ENCODE measurements at regions not wholly inside any gene's neighbourhood (a gene's known extent, or its start where the extent isn't known, plus 50 kb on each side); places are given as distances from the start of the nearest gene placed in this dataset.

DNA sequence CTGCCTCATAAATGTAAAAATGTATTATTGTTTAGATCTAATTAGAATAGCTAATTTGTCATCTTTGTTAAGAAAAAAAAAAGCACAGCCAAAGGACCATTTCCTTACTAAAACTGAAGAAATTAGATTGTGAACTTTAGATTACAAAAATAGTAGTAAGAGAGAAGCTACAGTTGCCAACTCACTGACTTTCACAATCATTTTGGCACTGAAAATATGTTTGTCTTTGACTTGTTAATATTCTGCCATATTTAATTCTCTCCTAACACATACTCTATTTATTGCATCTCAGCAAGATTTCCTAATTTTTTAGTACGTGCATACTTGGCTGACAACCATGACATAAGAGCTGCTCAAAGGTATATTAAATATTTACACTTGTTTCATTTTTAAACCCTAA is 297.1 kb downstream of the TUSC1 start:
- TF ChIP-seq, protein P1, sequence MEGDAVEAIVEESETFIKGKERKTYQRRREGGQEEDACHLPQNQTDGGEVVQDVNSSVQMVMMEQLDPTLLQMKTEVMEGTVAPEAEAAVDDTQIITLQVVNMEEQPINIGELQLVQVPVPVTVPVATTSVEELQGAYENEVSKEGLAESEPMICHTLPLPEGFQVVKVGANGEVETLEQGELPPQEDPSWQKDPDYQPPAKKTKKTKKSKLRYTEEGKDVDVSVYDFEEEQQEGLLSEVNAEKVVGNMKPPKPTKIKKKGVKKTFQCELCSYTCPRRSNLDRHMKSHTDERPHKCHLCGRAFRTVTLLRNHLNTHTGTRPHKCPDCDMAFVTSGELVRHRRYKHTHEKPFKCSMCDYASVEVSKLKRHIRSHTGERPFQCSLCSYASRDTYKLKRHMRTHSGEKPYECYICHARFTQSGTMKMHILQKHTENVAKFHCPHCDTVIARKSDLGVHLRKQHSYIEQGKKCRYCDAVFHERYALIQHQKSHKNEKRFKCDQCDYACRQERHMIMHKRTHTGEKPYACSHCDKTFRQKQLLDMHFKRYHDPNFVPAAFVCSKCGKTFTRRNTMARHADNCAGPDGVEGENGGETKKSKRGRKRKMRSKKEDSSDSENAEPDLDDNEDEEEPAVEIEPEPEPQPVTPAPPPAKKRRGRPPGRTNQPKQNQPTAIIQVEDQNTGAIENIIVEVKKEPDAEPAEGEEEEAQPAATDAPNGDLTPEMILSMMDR (IDR thresholded peaks at IDR 0.05): no peak
- DNase-seq (ENCODE audit: low spot score): no peak
- H3K9me3 Mint-ChIP-seq (ENCODE audit: low read depth): no peaks in the 10 kb centered on the region
- H3K4me1 Mint-ChIP-seq (ENCODE audit: low read depth): no peaks in the 10 kb centered on the region
- H3K4me3 Mint-ChIP-seq (ENCODE audit: unreplicated experiment): no peak overlapping the region
- no peaks in the 10 kb centered on the region for H3K36me3 Mint-ChIP-seq (ENCODE audit: low read depth)
- no peak overlapping the region for H3K27ac Mint-ChIP-seq (ENCODE audit: unreplicated experiment)
- peaks cover 3% of the 10 kb centered on the region for H3K27me3 Mint-ChIP-seq (ENCODE audit: low read depth)

DNA sequence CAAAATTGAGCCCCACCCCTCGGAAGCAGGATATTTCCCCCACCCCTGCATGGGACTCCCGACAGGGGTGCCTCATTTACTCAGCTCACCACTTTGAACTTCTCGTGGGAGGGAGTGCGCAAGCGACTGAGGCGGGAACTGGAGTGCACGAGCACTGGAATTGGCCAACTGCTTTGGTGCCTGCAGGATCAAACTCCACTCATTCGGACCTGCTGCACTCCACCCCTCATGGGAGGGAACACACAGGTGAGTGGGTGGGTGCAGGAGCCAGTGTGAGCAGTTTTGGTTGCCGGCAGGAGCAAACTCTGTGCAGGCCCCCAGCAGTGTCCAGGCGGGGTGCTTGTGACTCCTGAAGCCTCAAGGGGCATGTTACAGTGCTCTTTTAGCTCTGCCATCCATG is 301.2 kb downstream of the TUSC1 start:
- no peak overlapping the region for H3K4me3 Mint-ChIP-seq (ENCODE audit: unreplicated experiment)
- no peak for DNase-seq (ENCODE audit: low spot score)
- H3K4me1 Mint-ChIP-seq (ENCODE audit: low read depth): no peaks in the 10 kb centered on the region
- no peaks in the 10 kb centered on the region for H3K36me3 Mint-ChIP-seq (ENCODE audit: low read depth)
- TF ChIP-seq, protein P1 (IDR thresholded peaks at IDR 0.05): no peak
- no peak overlapping the region for H3K27ac Mint-ChIP-seq (ENCODE audit: unreplicated experiment)
- H3K9me3 Mint-ChIP-seq (ENCODE audit: low read depth): no peaks in the 10 kb centered on the region
- peaks cover 3% of the 10 kb centered on the region for H3K27me3 Mint-ChIP-seq (ENCODE audit: low read depth)

DNA sequence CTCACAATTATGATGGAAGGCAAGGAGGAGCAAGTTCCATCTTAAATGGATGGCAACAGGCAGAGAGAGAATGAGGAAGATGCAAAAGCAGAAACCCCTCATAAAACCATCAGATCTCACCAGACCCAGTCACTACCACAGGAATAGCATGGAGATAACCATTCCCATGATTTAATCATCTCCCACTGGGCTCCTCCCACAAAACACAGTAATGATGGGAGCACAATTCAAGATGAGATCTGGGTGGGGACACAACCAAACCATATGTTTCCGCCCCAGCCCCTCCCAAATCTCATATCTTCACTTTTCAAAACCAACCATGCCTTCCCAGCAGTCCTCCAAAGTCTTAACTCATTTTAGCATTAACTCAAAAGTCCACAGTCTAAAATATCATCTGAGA is 304.0 kb downstream of the TUSC1 start:
- no peaks in the 10 kb centered on the region for H3K9me3 Mint-ChIP-seq (ENCODE audit: low read depth)
- no peaks in the 10 kb centered on the region for H3K4me1 Mint-ChIP-seq (ENCODE audit: low read depth)
- no peak overlapping the region for H3K4me3 Mint-ChIP-seq (ENCODE audit: unreplicated experiment)
- H3K27me3 Mint-ChIP-seq (ENCODE audit: low read depth): peaks cover 3% of the 10 kb centered on the region
- no peak for DNase-seq (ENCODE audit: low spot score)
- TF ChIP-seq, protein P1 (IDR thresholded peaks at IDR 0.05): no peak
- no peak overlapping the region for H3K27ac Mint-ChIP-seq (ENCODE audit: unreplicated experiment)
- no peaks in the 10 kb centered on the region for H3K36me3 Mint-ChIP-seq (ENCODE audit: low read depth)

DNA sequence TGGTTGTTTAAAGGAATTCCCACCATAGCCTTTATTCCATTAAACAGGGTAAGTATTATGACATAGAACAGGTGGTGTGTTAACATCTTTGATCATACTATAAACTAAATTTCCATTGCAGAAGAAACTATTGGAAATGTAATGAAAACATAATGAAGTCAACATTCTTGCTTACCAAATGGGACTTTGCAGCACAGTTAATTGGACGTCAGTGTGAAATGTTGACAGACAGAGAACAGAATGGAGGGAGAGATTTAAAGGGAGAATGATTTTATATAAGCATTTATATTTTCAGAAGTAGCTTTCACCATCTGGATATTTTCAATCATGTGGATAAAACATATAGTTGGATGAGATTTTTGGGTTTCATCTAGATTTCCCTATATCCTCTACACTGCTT is 311.3 kb downstream of the TUSC1 start:
- no peak overlapping the region for H3K4me3 Mint-ChIP-seq (ENCODE audit: unreplicated experiment)
- H3K27me3 Mint-ChIP-seq (ENCODE audit: low read depth): peaks cover 2% of the 10 kb centered on the region
- no peaks in the 10 kb centered on the region for H3K4me1 Mint-ChIP-seq (ENCODE audit: low read depth)
- no peak overlapping the region for H3K27ac Mint-ChIP-seq (ENCODE audit: unreplicated experiment)
- no peak for DNase-seq (ENCODE audit: low spot score)
- H3K36me3 Mint-ChIP-seq (ENCODE audit: low read depth): no peaks in the 10 kb centered on the region
- TF ChIP-seq, protein P1 (IDR thresholded peaks at IDR 0.05): no peak
- no peaks in the 10 kb centered on the region for H3K9me3 Mint-ChIP-seq (ENCODE audit: low read depth)

DNA sequence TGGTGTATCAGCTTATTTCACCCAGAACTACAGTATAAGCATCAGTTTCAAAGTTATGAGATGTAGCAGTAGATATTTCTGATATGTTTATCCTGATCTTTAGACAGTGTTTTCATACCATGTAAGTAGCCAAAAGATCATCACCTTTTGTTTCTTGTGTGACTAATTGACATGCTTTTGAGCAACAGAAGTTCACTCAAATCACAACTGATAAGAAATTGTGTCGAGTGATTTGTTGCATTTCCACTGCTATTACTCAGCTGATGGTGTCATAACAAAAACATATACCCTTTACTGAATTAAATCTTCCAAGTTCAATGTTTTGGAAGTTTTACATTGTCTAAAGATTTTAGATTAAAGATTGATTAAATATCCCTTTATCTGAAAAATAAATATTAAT is 324.5 kb downstream of the TUSC1 start:
- H3K27ac Mint-ChIP-seq (ENCODE audit: unreplicated experiment): no peak overlapping the region
- H3K27me3 Mint-ChIP-seq (ENCODE audit: low read depth): no peaks in the 10 kb centered on the region
- DNase-seq (ENCODE audit: low spot score): no peak
- peaks cover 7% of the 10 kb centered on the region for H3K9me3 Mint-ChIP-seq (ENCODE audit: low read depth)
- H3K36me3 Mint-ChIP-seq (ENCODE audit: low read depth): no peaks in the 10 kb centered on the region
- TF ChIP-seq, protein P1 (IDR thresholded peaks at IDR 0.05): no peak
- H3K4me1 Mint-ChIP-seq (ENCODE audit: low read depth): no peaks in the 10 kb centered on the region
- no peak overlapping the region for H3K4me3 Mint-ChIP-seq (ENCODE audit: unreplicated experiment)
